ENCODE measurements at regions not wholly inside any gene's neighbourhood (a gene's known extent, or its start where the extent isn't known, plus 50 kb on each side); places are given as distances from the start of the nearest gene placed in this dataset.

- intact Hi-C loops (cut with micrococcal nuclease), result no loop called here
- FAIRE-seq (no peak), DNase-seq (ENCODE audit: extremely low read depth in 1 of 4, low spot score in 3 of 4) (no peak), ATAC-seq (no peak)
- Histone ChIP-seq H3K79me2 (ENCODE audit: control insufficient read depth, insufficient read depth, low read length) (no peaks in the 10 kb centered on the region), H3K9me1 (ENCODE audit: control insufficient read depth, insufficient read depth, low read length) (no peaks in the 10 kb centered on the region), H4K20me1 (replicated peaks; ENCODE audit: control insufficient read depth, insufficient read depth, low read length) (no peaks in the 10 kb centered on the region), H3K9ac (ENCODE audit: insufficient read depth in 1 of 2, low read depth in 2 of 2, low read length in 2 of 2) (no peak overlapping the region), H3K4me1 (replicated peaks in 1 of 2; ENCODE audit: control insufficient read depth in 2 of 2, insufficient read depth in 2 of 2, low read length in 2 of 2) (no peaks in the 10 kb centered on the region), H3K4me3 (no peak overlapping the region), H3K4me2 (ENCODE audit: insufficient read depth, low read length) (no peak overlapping the region), H3K36me3 (ENCODE audit: control insufficient read depth, insufficient read depth, low read length) (no peaks in the 10 kb centered on the region), H2AFZ (ENCODE audit: low read depth, low read length) (0 out of 2 replicates have a peak overlapping the region, but pooled peaks have one; percentile 32), H3K27me3 (ENCODE audit: control insufficient read depth in 2 of 2, insufficient read depth in 2 of 2, low read length in 2 of 2) (no peaks in the 10 kb centered on the region), H3K27ac (ENCODE audit: extremely low read depth, low read depth, low read length) (no peak overlapping the region), H3K9me3 (replicated peaks; ENCODE audit: control insufficient read depth, insufficient read depth, low read depth, low read length) (no peaks in the 10 kb centered on the region)
- no TSS peak for BruUV-seq (replicated peaks)
- no peak for TF ChIP-seq KLF1 (tag; IDR thresholded peaks at IDR 0.05)
- no peak for TF ChIP-seq GTF2F1 (IDR thresholded peaks at IDR 0.05; ENCODE audit: low read depth, low read length)
- no peak for TF ChIP-seq RAD51 (IDR thresholded peaks at IDR 0.05; ENCODE audit: borderline replicate concordance, low read depth)
- TF ChIP-seq WHSC1 (IDR thresholded peaks at IDR 0.05; ENCODE audit: low read length), result no peak
- no peak for TF ChIP-seq SAFB2 (IDR thresholded peaks at IDR 0.05; ENCODE audit: borderline replicate concordance, low read depth, low read length, severe bottlenecking)
- TF ChIP-seq ZNF174 (CRISPR knock-in tag; IDR thresholded peaks at IDR 0.05), result no peak
- no peak for TF ChIP-seq ZC3H4 (CRISPR knock-in tag; IDR thresholded peaks at IDR 0.05; ENCODE audit: borderline replicate concordance)
- POLR2A ChIA-PET, result no interaction called here
- in situ Hi-C loops (cut with MboI), result no loop called here
- CTCF ChIA-PET (ENCODE audit: low intra/inter-chr PET ratio), result no interaction called here
- WGBS (ENCODE audit: insufficient coverage, low coverage, missing lambda C conversion rate), result 21% methylated on average over 5 of the region's 5 CpGs
Observed at GRCh38 chr18:54690198-54690597, 99.2 kb downstream of the DYNAP start.

- no peak for DNase-seq (ENCODE audit: extremely low read depth in 1 of 4, low spot score in 3 of 4)
- in situ Hi-C loops (cut with MboI), result no loop called here
- WGBS (ENCODE audit: insufficient coverage, low coverage, missing lambda C conversion rate), result 18% methylated on average over 1 of the region's 1 CpG
Observed at GRCh38 chr18:54692463-54692862, 101.4 kb downstream of the DYNAP start.

More at GRCh38 chr18:54692463-54692862, 101.4 kb downstream of the DYNAP start:
- TF ChIP-seq NEUROD1 (IDR thresholded peaks at IDR 0.05; ENCODE audit: borderline replicate concordance, low read depth, low read length, partially characterized antibody), result no peak
- TF ChIP-seq, protein P1, sequence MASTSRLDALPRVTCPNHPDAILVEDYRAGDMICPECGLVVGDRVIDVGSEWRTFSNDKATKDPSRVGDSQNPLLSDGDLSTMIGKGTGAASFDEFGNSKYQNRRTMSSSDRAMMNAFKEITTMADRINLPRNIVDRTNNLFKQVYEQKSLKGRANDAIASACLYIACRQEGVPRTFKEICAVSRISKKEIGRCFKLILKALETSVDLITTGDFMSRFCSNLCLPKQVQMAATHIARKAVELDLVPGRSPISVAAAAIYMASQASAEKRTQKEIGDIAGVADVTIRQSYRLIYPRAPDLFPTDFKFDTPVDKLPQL (IDR thresholded peaks at IDR 0.05; ENCODE audit: extremely low read depth, insufficient read length), result no peak
- no peak for TF ChIP-seq HLTF (IDR thresholded peaks at IDR 0.05)
- H3K4me1 ChIP-seq (replicated peaks in 1 of 2; ENCODE audit: control insufficient read depth in 2 of 2, insufficient read depth in 2 of 2, low read length in 2 of 2), result no peaks in the 10 kb centered on the region
- ATAC-seq (no peak), FAIRE-seq (no peak)
- no peaks in the 10 kb centered on the region for H3K36me3 ChIP-seq (ENCODE audit: control insufficient read depth, insufficient read depth, low read length)
- no peak overlapping the region for H3K4me2 ChIP-seq (ENCODE audit: insufficient read depth, low read length)
- ChIA-PET CTCF (ENCODE audit: low intra/inter-chr PET ratio) (no interaction called here), POLR2A (no interaction called here)
- no peaks in the 10 kb centered on the region for H3K27me3 ChIP-seq (ENCODE audit: control insufficient read depth in 2 of 2, insufficient read depth in 2 of 2, low read length in 2 of 2)
- intact Hi-C loops (cut with micrococcal nuclease), result no loop called here
- no TSS peak for BruUV-seq (replicated peaks)
- H3K9me3 ChIP-seq (replicated peaks; ENCODE audit: control insufficient read depth, insufficient read depth, low read depth, low read length), result no peaks in the 10 kb centered on the region
- H2AFZ ChIP-seq (ENCODE audit: low read depth, low read length), result no peak overlapping the region
- no peak overlapping the region for H3K27ac ChIP-seq (ENCODE audit: extremely low read depth, low read depth, low read length)
- no peaks in the 10 kb centered on the region for H3K79me2 ChIP-seq (ENCODE audit: control insufficient read depth, insufficient read depth, low read length)
- H3K4me3 ChIP-seq, result no peak overlapping the region
- no peaks in the 10 kb centered on the region for H3K9me1 ChIP-seq (ENCODE audit: control insufficient read depth, insufficient read depth, low read length)
- no peaks in the 10 kb centered on the region for H4K20me1 ChIP-seq (replicated peaks; ENCODE audit: control insufficient read depth, insufficient read depth, low read length)
- H3K9ac ChIP-seq (ENCODE audit: insufficient read depth in 1 of 2, low read depth in 2 of 2, low read length in 2 of 2), result no peak overlapping the region
